Muscle of leg (tissue), 3 donors: ENCODE measurements at regions not wholly inside any gene's neighbourhood (a gene's known extent, or its start where the extent isn't known, plus 50 kb on each side); places are given as distances from the start of the nearest gene placed in this dataset.

Experiments used
- DNase-seq: peaks from one replicate; pipeline ENCODE4 v3.0.0; 2013
- H3K27ac ChIP-seq: one replicate; pipeline ENCODE4 v1.5.1; 2013; ENCODE audit warnings: mild to moderate bottlenecking, low read length, control low read depth
- H3K27me3 ChIP-seq: one replicate; pipeline ENCODE4 v1.6.1; 2013; ENCODE audit warnings: low read length; ENCODE audit not compliant: control insufficient read depth, insufficient read depth
- H3K36me3 ChIP-seq: one replicate; pipeline ENCODE4 v1.6.1; 2013; ENCODE audit warnings: low read length; ENCODE audit not compliant: control insufficient read depth, insufficient read depth
- H3K4me1 ChIP-seq: one replicate; pipeline ENCODE4 v1.6.1; 2013; ENCODE audit warnings: low read length; ENCODE audit not compliant: control insufficient read depth, insufficient read depth
- H3K4me3 ChIP-seq: one replicate; pipeline ENCODE4 v1.5.1; 2013; ENCODE audit warnings: low read length, control low read depth
- H3K9me3 ChIP-seq: replicated peaks from 2 replicates; pipeline ENCODE4 v1.6.1; 2013; ENCODE audit warnings: low read depth, low read length; ENCODE audit not compliant: control insufficient read depth
- WGBS: methylation state at CpG from one replicate; pipeline ENCODE4 v1.1.5; 2013; ENCODE audit warnings: missing lambda C conversion rate; ENCODE audit not compliant: insufficient coverage; 5-methylcytosine and 5-hydroxymethylcytosine counted together

- H3K36me3 ChIP-seq, result no peaks in the 10 kb centered on the region
- H3K27ac ChIP-seq, result no peak overlapping the region
- no peak for DNase-seq
- H3K4me3 ChIP-seq, result no peak overlapping the region
- peaks cover 18% of the 10 kb centered on the region for H3K4me1 ChIP-seq
- no peaks in the 10 kb centered on the region for H3K9me3 ChIP-seq
- no peaks in the 10 kb centered on the region for H3K27me3 ChIP-seq
Observed at GRCh38 chr13:34421347-34421719, 520.7 kb upstream of the NBEA start.

DNA sequence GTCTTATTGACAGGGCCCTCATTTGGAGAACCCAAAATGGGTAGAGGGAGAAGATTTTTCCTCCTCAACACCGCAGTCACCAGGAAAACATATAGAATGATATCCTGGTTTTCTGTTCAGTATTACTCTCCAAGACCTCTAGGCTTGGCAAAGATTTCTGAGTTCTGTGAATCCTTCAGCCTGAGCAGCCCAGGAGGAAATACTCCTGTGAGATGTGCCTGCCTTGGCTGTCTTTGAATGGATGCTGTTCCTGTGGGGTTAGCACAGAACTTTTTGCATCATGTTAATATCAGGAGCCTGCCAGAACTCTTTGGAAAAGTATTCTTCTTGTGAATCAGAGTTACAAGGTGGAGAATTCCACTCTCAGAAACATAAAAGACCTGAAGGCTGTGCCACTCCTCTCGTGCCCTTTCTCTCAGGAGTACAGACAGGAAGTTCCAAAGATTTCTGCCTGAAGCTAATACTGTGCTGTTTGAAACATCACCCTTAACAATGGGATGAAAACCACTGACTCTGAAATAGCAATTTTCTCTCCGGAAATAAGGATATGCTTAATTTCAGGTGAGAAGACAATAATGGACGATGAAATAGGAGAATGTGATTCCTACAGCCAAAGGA is 520.1 kb upstream of the NBEA start:
- no peak overlapping the region for H3K4me3 ChIP-seq
- no CpG with 5 or more reads among the region's 4 CpGs for WGBS
- peaks cover 16% of the 10 kb centered on the region for H3K4me1 ChIP-seq
- H3K27me3 ChIP-seq, result no peaks in the 10 kb centered on the region
- no peaks in the 10 kb centered on the region for H3K9me3 ChIP-seq
- H3K27ac ChIP-seq, result no peak overlapping the region
- peak; percentile 59 for DNase-seq
- no peaks in the 10 kb centered on the region for H3K36me3 ChIP-seq

DNA sequence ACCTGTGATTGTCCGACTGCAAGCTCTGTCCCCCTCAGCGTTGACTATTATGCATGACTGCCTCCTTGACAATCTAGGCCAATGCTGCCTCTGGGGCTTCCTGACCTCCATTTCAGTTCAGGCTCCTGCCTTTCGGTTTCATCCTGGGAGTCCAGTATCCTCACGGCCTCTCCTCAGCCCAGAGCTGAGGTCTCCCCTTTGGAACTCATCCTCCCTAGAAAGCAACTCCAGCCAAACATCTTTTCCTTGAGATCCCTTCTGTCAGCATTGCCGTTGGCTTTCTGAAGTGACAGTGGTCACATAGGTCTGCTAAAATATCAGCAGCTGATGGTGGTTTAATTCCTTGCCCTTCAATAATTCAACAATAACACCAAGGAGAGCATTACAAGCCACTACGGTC is 519.1 kb upstream of the NBEA start:
- Histone ChIP-seq H3K4me3 (no peak overlapping the region), H3K36me3 (no peaks in the 10 kb centered on the region), H3K27me3 (no peaks in the 10 kb centered on the region), H3K9me3 (no peaks in the 10 kb centered on the region), H3K4me1 (peaks cover 15% of the 10 kb centered on the region), H3K27ac (no peak overlapping the region)
- DNase-seq, result no peak
- WGBS, result 74% methylated on average over 5 of the region's 6 CpGs

GRCh38 chr13:34425327-34425949 is 516.6 kb upstream of the NBEA start:
- Histone ChIP-seq H3K27ac (no peak overlapping the region), H3K36me3 (no peaks in the 10 kb centered on the region), H3K27me3 (no peaks in the 10 kb centered on the region), H3K4me3 (no peak overlapping the region), H3K4me1 (peaks cover 2% of the 10 kb centered on the region), H3K9me3 (no peaks in the 10 kb centered on the region)
- WGBS, result 65% methylated on average over 4 of the region's 6 CpGs
- DNase-seq, result no peak

DNA sequence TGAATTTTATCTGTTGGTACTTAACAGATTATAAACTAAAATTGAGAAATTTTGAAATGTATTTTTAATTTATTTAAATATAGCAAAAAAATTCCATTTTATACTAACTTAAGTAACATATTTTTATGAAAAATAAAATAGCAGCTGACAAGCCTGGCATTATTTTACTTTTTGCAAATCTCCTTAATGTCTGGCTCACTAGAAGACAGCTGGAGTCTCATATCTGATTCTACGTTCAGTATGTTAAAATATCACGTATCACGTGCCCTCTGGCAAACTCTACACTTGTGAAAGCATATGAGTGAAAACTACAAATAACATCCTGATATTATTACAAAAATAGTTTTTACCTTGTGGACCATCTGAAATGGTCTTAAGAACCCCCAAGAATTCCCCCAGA is 513.2 kb upstream of the NBEA start:
- Histone ChIP-seq H3K4me3 (no peak overlapping the region), H3K9me3 (no peaks in the 10 kb centered on the region), H3K27me3 (no peaks in the 10 kb centered on the region), H3K27ac (no peak overlapping the region), H3K36me3 (no peaks in the 10 kb centered on the region), H3K4me1 (peaks cover 2% of the 10 kb centered on the region)
- DNase-seq, result peak; percentile 43
- WGBS, result no CpG with 5 or more reads among the region's 3 CpGs

GRCh38 chr13:34430294-34430693 is 511.8 kb upstream of the NBEA start:
- Histone ChIP-seq H3K27ac (no peak overlapping the region), H3K36me3 (no peaks in the 10 kb centered on the region), H3K4me3 (no peak overlapping the region), H3K4me1 (peaks cover 2% of the 10 kb centered on the region), H3K9me3 (no peaks in the 10 kb centered on the region), H3K27me3 (no peaks in the 10 kb centered on the region)
- no peak for DNase-seq
- no CpG with 5 or more reads among the region's 2 CpGs for whole genome bisulfite sequencing

DNA sequence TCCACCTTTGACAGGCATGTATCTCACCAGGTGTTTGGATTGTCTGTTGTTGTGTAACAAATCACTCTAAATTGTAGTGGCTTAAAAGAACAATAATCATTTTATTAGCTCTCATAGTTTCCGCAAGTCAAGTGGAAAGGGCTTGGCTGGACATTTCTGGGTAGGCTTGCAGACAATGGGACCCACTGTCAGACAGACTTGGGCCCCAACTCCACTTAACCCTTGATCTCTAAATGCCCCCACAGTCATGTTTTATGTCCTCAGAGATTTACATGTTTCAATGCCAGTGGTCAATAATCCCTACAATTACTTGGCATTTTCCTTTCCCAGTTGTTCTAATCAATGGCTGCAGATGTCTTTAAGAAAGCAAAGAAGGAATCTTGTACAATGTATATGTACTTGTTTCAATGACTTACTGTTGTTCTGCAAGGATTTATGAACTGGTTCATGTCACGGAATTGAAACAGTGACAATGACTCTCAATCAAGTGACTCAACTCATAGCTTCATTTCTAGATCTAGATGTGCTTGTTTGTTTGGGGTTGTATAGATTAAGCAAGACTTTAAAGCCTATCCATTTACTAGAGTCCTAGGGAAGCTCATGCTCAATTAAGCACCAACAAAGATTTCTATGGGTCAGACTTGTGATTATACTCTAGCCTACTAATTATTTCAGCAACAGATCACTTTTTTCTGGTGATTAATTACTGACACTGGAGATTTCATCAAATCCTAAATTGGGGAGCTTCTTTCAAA is 510.1 kb upstream of the NBEA start:
- Histone ChIP-seq H3K4me3 (no peak overlapping the region), H3K27ac (no peak overlapping the region), H3K36me3 (no peaks in the 10 kb centered on the region), H3K27me3 (no peaks in the 10 kb centered on the region), H3K9me3 (no peaks in the 10 kb centered on the region), H3K4me1 (peaks cover 2% of the 10 kb centered on the region)
- WGBS, result 80% methylated on average over 1 of the region's 2 CpGs
- DNase-seq, result no peak

- no peaks in the 10 kb centered on the region for H3K27me3 ChIP-seq
- no peak for DNase-seq
- no CpG with 5 or more reads among the region's 3 CpGs for whole genome bisulfite sequencing
Observed at GRCh38 chr13:34435338-34435737, 506.7 kb upstream of the NBEA start.

DNA sequence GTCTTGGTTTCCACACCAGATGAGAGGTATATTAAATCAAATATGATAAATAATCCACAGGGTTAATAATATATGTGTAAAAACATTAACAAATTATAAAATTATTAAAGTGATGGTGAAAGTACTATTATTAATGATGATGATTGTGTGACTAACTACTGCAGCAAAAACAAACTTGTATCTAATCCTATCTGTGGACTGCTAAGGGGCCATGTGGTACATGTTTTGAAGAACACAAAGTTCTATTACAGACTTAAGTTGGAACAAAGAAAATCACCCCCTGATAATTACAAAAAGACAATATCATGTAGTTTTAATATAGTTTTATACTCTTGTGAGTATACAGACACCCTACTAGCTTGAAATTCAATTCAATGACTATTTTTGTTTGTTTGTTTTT is 504.2 kb upstream of the NBEA start:
- no peak overlapping the region for H3K27ac ChIP-seq
- H3K4me3 ChIP-seq, result no peak overlapping the region
- H3K4me1 ChIP-seq, result no peaks in the 10 kb centered on the region
- no peaks in the 10 kb centered on the region for H3K9me3 ChIP-seq
- no peak for DNase-seq
- no peaks in the 10 kb centered on the region for H3K36me3 ChIP-seq
- H3K27me3 ChIP-seq, result no peaks in the 10 kb centered on the region

More at GRCh38 chr13:34435338-34435737, 506.7 kb upstream of the NBEA start:
- H3K27ac ChIP-seq, result no peak overlapping the region
- no peak overlapping the region for H3K4me3 ChIP-seq
- no peaks in the 10 kb centered on the region for H3K9me3 ChIP-seq
- no peaks in the 10 kb centered on the region for H3K4me1 ChIP-seq
- no peaks in the 10 kb centered on the region for H3K36me3 ChIP-seq

DNA sequence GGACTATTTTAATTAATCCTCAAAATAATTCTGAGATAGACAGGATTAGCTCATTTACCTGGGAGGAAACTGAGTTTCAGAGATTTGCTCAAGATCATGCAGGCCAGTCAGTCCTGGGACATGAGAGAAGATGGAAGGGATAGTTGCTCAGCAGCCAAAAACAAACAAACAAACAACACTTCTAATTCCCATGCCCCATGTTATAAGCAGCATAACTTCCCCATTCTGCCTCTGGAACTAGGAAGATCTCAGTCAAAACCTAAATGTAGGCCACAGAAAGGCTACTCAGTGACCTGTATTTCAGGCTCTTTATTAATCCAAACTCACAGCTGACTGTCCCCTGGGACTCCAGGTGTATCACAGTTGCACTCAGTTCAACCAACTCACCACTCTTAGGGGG is 489.2 kb upstream of the NBEA start:
- Histone ChIP-seq H3K4me1 (no peaks in the 10 kb centered on the region), H3K27me3 (no peaks in the 10 kb centered on the region), H3K27ac (no peak overlapping the region), H3K4me3 (no peak overlapping the region), H3K36me3 (no peaks in the 10 kb centered on the region), H3K9me3 (no peaks in the 10 kb centered on the region)
- DNase-seq, result no peak
